WTC11 (cell line): ENCODE measurements at regions not wholly inside any gene's neighbourhood (a gene's known extent, or its start where the extent isn't known, plus 50 kb on each side); places are given as distances from the start of the nearest gene placed in this dataset.

Experiments
- ESRRA ChIP-seq: sonication (generic); formaldehyde crosslinking; IDR thresholded peaks from 2 replicates; pipeline ENCODE4 v1.8.1; 2022; ENCODE audit warnings: mild to moderate bottlenecking, missing genetic modification reagents, borderline replicate concordance
- NFE2L1 ChIP-seq: sonication (generic); formaldehyde crosslinking; IDR thresholded peaks from 2 replicates; pipeline ENCODE4 v1.8.1; 2023; ENCODE audit warnings: missing genetic modification reagents
- SP1 ChIP-seq: sonication (generic); formaldehyde crosslinking; conservative IDR thresholded peaks from 2 replicates; pipeline ENCODE4 v1.8.1; 2022; ENCODE audit warnings: missing genetic modification reagents
- TF ChIP-seq, protein P1 (sequence below): fragments of 200-600 bp; IDR thresholded peaks from 2 replicates; pipeline ENCODE4 v1.8.0; 2022; ENCODE audit warnings: antibody characterized with exemption
- TF ChIP-seq, protein P2 (sequence below): fragments of 250-450 bp; sonication (Bioruptor Pico); conservative IDR thresholded peaks from 2 replicates; pipeline ENCODE4 v1.9.0; 2021; ENCODE audit warnings: mild to moderate bottlenecking

DNA sequence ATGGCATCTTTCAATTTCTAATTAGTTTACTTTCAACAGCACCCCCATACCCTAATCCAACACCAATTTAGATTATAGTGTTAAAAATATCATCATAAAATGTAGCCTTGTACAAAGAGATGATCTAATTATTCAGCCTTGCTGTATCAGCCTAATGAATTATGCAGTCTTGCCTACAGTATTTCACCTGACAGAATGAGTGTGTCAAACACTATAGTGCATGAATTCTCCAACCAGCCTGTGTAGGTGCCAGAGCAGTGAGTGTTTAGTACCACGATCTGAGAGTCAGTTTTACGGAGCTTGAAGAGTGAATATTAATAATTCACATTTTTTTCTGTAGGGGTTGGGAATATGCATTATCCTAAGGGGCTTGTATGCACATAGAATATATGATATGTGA lies 411.6 kb upstream of the SLC14A2 start:
- TF ChIP-seq, protein P1, sequence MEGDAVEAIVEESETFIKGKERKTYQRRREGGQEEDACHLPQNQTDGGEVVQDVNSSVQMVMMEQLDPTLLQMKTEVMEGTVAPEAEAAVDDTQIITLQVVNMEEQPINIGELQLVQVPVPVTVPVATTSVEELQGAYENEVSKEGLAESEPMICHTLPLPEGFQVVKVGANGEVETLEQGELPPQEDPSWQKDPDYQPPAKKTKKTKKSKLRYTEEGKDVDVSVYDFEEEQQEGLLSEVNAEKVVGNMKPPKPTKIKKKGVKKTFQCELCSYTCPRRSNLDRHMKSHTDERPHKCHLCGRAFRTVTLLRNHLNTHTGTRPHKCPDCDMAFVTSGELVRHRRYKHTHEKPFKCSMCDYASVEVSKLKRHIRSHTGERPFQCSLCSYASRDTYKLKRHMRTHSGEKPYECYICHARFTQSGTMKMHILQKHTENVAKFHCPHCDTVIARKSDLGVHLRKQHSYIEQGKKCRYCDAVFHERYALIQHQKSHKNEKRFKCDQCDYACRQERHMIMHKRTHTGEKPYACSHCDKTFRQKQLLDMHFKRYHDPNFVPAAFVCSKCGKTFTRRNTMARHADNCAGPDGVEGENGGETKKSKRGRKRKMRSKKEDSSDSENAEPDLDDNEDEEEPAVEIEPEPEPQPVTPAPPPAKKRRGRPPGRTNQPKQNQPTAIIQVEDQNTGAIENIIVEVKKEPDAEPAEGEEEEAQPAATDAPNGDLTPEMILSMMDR = no peak
- TF ChIP-seq, protein P2, sequence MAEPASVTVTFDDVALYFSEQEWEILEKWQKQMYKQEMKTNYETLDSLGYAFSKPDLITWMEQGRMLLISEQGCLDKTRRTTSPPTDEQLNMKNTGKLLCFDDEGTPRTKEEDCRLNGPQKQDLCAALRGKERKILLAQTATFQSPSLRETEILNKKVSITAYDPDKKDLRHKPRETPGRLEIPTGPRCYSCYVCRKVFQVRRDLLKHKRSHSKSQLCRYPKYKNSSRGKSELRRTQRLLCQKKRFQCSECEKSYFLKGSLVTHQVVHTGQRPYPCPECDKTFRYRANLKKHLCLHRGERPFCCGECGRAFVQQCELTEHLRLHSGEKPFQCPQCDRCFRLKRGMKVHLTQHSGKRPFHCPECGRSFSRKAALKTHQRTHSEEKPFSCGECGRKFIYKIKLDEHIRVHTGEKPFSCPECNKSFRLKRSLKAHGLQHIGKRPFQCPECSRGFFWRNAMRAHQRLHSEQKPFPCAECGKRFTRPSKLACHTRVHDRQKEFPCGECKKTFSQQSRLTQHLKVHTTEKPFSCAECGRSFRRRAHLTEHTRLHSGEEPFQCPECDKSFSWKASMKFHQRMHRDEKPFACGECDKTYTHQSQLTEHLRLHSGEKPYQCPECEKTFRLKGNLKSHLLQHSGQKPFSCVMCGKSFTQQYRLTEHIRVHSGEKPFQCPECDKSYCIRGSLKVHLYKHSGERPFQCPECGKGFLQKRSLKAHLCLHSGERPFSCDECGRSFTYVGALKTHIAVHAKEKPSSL (CRISPR knock-in tag) = no peak
- no peak for TF ChIP-seq NFE2L1 (CRISPR knock-in tag)
- no peak for TF ChIP-seq ESRRA (CRISPR knock-in tag)
- no peak for TF ChIP-seq SP1 (CRISPR knock-in tag)
